ENCODE measurements at regions not wholly inside any gene's neighbourhood (a gene's known extent, or its start where the extent isn't known, plus 50 kb on each side); places are given as distances from the start of the nearest gene placed in this dataset.

DNA sequence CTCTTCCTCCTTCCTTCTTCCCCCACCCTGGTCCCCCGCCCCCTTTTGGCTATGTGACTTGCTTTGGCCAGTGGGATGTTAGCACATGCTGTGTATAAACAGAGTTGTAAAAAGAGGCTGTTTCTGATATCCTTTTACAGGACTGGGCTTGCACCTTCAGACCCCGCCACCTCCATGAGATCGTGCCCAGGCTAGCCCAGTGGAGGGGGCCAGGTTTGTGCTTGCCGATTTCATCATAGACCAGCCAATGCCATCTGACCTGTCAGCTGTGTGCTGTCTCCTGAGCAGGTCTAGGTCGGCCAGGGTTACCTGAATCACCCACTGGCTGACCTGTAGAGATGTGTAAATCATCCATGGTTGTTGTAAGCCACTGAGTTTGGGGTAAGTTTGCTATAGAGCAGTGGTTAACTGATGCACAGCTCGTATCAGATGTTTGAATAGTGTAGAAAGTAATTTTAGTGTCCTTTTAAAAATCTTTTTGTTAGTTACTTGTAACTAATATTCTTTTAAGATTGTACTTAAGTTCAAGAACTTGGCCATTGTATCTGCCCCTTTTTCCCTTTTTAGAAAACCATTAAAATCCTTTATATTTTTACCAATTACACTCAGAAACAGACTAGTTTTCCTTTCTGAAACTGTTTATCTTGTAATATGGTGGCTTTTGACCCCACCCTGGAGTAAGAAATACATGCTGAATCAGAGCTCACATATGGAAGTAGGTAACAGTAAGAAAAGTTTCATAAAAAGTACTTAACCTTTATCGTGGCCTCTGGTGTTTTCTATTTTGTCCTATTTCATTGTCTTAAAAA, 122.0 kb upstream of the MGAT5 start:
- TF ChIP-seq RAD21 (conservative IDR thresholded peaks at IDR 0.05) (no peak), MXI1 (conservative IDR thresholded peaks at IDR 0.05; ENCODE audit: poor library complexity, severe bottlenecking) (no peak), POLR2AphosphoS5 (IDR thresholded peaks at IDR 0.05) (no peak), SMC3 (conservative IDR thresholded peaks at IDR 0.05; ENCODE audit: poor library complexity) (no peak), TAF1 (IDR thresholded peaks at IDR 0.05; ENCODE audit: low read depth) (no peak), EP300 (conservative IDR thresholded peaks at IDR 0.05; ENCODE audit: poor library complexity, severe bottlenecking) (no peak), EZH2 (IDR thresholded peaks at IDR 0.05; ENCODE audit: borderline replicate concordance, insufficient read depth, low read length, poor library complexity, severe bottlenecking) (no peak)
- TF ChIP-seq, protein P1, sequence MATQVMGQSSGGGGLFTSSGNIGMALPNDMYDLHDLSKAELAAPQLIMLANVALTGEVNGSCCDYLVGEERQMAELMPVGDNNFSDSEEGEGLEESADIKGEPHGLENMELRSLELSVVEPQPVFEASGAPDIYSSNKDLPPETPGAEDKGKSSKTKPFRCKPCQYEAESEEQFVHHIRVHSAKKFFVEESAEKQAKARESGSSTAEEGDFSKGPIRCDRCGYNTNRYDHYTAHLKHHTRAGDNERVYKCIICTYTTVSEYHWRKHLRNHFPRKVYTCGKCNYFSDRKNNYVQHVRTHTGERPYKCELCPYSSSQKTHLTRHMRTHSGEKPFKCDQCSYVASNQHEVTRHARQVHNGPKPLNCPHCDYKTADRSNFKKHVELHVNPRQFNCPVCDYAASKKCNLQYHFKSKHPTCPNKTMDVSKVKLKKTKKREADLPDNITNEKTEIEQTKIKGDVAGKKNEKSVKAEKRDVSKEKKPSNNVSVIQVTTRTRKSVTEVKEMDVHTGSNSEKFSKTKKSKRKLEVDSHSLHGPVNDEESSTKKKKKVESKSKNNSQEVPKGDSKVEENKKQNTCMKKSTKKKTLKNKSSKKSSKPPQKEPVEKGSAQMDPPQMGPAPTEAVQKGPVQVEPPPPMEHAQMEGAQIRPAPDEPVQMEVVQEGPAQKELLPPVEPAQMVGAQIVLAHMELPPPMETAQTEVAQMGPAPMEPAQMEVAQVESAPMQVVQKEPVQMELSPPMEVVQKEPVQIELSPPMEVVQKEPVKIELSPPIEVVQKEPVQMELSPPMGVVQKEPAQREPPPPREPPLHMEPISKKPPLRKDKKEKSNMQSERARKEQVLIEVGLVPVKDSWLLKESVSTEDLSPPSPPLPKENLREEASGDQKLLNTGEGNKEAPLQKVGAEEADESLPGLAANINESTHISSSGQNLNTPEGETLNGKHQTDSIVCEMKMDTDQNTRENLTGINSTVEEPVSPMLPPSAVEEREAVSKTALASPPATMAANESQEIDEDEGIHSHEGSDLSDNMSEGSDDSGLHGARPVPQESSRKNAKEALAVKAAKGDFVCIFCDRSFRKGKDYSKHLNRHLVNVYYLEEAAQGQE (IDR thresholded peaks at IDR 0.05; ENCODE audit: borderline replicate concordance): no peak
- TF ChIP-seq, protein P2, sequence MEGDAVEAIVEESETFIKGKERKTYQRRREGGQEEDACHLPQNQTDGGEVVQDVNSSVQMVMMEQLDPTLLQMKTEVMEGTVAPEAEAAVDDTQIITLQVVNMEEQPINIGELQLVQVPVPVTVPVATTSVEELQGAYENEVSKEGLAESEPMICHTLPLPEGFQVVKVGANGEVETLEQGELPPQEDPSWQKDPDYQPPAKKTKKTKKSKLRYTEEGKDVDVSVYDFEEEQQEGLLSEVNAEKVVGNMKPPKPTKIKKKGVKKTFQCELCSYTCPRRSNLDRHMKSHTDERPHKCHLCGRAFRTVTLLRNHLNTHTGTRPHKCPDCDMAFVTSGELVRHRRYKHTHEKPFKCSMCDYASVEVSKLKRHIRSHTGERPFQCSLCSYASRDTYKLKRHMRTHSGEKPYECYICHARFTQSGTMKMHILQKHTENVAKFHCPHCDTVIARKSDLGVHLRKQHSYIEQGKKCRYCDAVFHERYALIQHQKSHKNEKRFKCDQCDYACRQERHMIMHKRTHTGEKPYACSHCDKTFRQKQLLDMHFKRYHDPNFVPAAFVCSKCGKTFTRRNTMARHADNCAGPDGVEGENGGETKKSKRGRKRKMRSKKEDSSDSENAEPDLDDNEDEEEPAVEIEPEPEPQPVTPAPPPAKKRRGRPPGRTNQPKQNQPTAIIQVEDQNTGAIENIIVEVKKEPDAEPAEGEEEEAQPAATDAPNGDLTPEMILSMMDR (IDR thresholded peaks at IDR 0.05; ENCODE audit: poor library complexity, severe bottlenecking): no peak
- Histone ChIP-seq H3K27me3 (ENCODE audit: insufficient read depth, low read depth, low read length) (no peaks in the 10 kb centered on the region), H3F3A (ENCODE audit: insufficient read depth, low read length, poor library complexity, severe bottlenecking) (no peaks in the 10 kb centered on the region), H3K27ac (ENCODE audit: low read length) (no peak overlapping the region), H4K20me1 (ENCODE audit: insufficient read depth) (no peaks in the 10 kb centered on the region), H3K79me2 (replicated peaks; ENCODE audit: insufficient read depth, low read length) (peaks cover 10% of the 10 kb centered on the region), H3K4me3 (ENCODE audit: low read length) (no peak overlapping the region), H3K9me2 (ENCODE audit: insufficient read depth, low read length) (no peaks in the 10 kb centered on the region), H3K9me3 (ENCODE audit: low read length) (no peaks in the 10 kb centered on the region), H3K36me3 (ENCODE audit: insufficient read depth, low read length) (no peaks in the 10 kb centered on the region), H3K4me2 (ENCODE audit: low read length) (no peak overlapping the region), H2AFZ (ENCODE audit: low read depth, low read length) (no peak overlapping the region), H3K9ac (ENCODE audit: low read length) (no peak overlapping the region)

GRCh38 chr2:134132490-134132857, 121.4 kb upstream of the MGAT5 start:
- Histone ChIP-seq H3K79me2 (replicated peaks; ENCODE audit: insufficient read depth, low read length) (peaks cover 7% of the 10 kb centered on the region), H3K9me3 (ENCODE audit: low read length) (no peaks in the 10 kb centered on the region), H4K20me1 (ENCODE audit: insufficient read depth) (no peaks in the 10 kb centered on the region), H3K27ac (ENCODE audit: low read length) (no peak overlapping the region), H3K36me3 (ENCODE audit: insufficient read depth, low read length) (no peaks in the 10 kb centered on the region), H3K4me2 (ENCODE audit: low read length) (no peak overlapping the region), H3K9ac (ENCODE audit: low read length) (no peak overlapping the region), H3K4me3 (ENCODE audit: low read length) (no peak overlapping the region), H2AFZ (ENCODE audit: low read depth, low read length) (no peak overlapping the region), H3K27me3 (ENCODE audit: insufficient read depth, low read depth, low read length) (no peaks in the 10 kb centered on the region), H3K9me2 (ENCODE audit: insufficient read depth, low read length) (no peaks in the 10 kb centered on the region), H3F3A (ENCODE audit: insufficient read depth, low read length, poor library complexity, severe bottlenecking) (no peaks in the 10 kb centered on the region)
- TF ChIP-seq TAF1 (IDR thresholded peaks at IDR 0.05; ENCODE audit: low read depth) (no peak), POLR2AphosphoS5 (IDR thresholded peaks at IDR 0.05) (no peak), SMC3 (conservative IDR thresholded peaks at IDR 0.05; ENCODE audit: poor library complexity) (no peak), RAD21 (conservative IDR thresholded peaks at IDR 0.05) (no peak), MXI1 (conservative IDR thresholded peaks at IDR 0.05; ENCODE audit: poor library complexity, severe bottlenecking) (no peak), EZH2 (IDR thresholded peaks at IDR 0.05; ENCODE audit: borderline replicate concordance, insufficient read depth, low read length, poor library complexity, severe bottlenecking) (no peak), EP300 (conservative IDR thresholded peaks at IDR 0.05; ENCODE audit: poor library complexity, severe bottlenecking) (no peak)
- TF ChIP-seq, protein P1 (IDR thresholded peaks at IDR 0.05; ENCODE audit: borderline replicate concordance): no peak
- TF ChIP-seq, protein P2 (IDR thresholded peaks at IDR 0.05; ENCODE audit: poor library complexity, severe bottlenecking): no peak
